ENCODE measurements at regions not wholly inside any gene's neighbourhood (a gene's known extent, or its start where the extent isn't known, plus 50 kb on each side); places are given as distances from the start of the nearest gene placed in this dataset.

- H3K36me3 ChIP-seq (ENCODE audit: low read length) = no peaks in the 10 kb centered on the region
- H3F3A ChIP-seq (ENCODE audit: insufficient read depth) = no peaks in the 10 kb centered on the region
- H3K9ac ChIP-seq (ENCODE audit: low read length) = no peak overlapping the region
- H3K27ac ChIP-seq (ENCODE audit: low read depth, low read length) = no peak overlapping the region
- H3K9me2 ChIP-seq (replicated peaks; ENCODE audit: insufficient read depth, low read length) = no peaks in the 10 kb centered on the region
- H2AFZ ChIP-seq (ENCODE audit: low read depth, low read length, severe bottlenecking) = no peak overlapping the region
- peaks cover 2% of the 10 kb centered on the region; the same call in 1 of the 2 replicates for H4K20me1 ChIP-seq (ENCODE audit: low read depth, low read length)
- H3K9me3 ChIP-seq (ENCODE audit: insufficient read depth, low read length) = no peaks in the 10 kb centered on the region
- no peaks in the 10 kb centered on the region for H3K27me3 ChIP-seq (ENCODE audit: low read length)
- no peaks in the 10 kb centered on the region for H3K79me2 ChIP-seq (ENCODE audit: insufficient read depth, low read length)
- no peak overlapping the region for H3K4me3 ChIP-seq (ENCODE audit: insufficient read depth, low read length, poor library complexity, severe bottlenecking)
- TF ChIP-seq EZH2phosphoT487 (conservative IDR thresholded peaks at IDR 0.05; ENCODE audit: low read length) (no peak), CTCF (IDR thresholded peaks at IDR 0.05; ENCODE audit: insufficient read depth, low read length, poor library complexity, severe bottlenecking) (no peak)
- H3K4me2 ChIP-seq (ENCODE audit: low read depth, low read length, poor library complexity, severe bottlenecking) = no peak overlapping the region
These were observed 309.0 kb upstream of the PMFBP1 start for GRCh38 chr16:72480911-72481310.

- no peaks in the 10 kb centered on the region for H4K20me1 ChIP-seq (ENCODE audit: low read depth, low read length)
- no peak overlapping the region for H3K9ac ChIP-seq (ENCODE audit: low read length)
- no peaks in the 10 kb centered on the region for H3K27me3 ChIP-seq (ENCODE audit: low read length)
- TF ChIP-seq EZH2phosphoT487 (conservative IDR thresholded peaks at IDR 0.05; ENCODE audit: low read length) = no peak
- no peak overlapping the region for H2AFZ ChIP-seq (ENCODE audit: low read depth, low read length, severe bottlenecking)
- no peak overlapping the region for H3K4me2 ChIP-seq (ENCODE audit: low read depth, low read length, poor library complexity, severe bottlenecking)
- H3K9me3 ChIP-seq (ENCODE audit: insufficient read depth, low read length) = no peaks in the 10 kb centered on the region
- H3K36me3 ChIP-seq (ENCODE audit: low read length) = no peaks in the 10 kb centered on the region
- no peaks in the 10 kb centered on the region for H3K79me2 ChIP-seq (ENCODE audit: insufficient read depth, low read length)
- H3K4me3 ChIP-seq (ENCODE audit: insufficient read depth, low read length, poor library complexity, severe bottlenecking) = no peak overlapping the region
- H3K9me2 ChIP-seq (replicated peaks; ENCODE audit: insufficient read depth, low read length) = no peaks in the 10 kb centered on the region
- no peaks in the 10 kb centered on the region for H3F3A ChIP-seq (ENCODE audit: insufficient read depth)
- no peak overlapping the region for H3K27ac ChIP-seq (ENCODE audit: low read depth, low read length)
These were observed 303.7 kb upstream of the PMFBP1 start for GRCh38 chr16:72475688-72476087.

- no peaks in the 10 kb centered on the region for H4K20me1 ChIP-seq (ENCODE audit: low read depth, low read length)
- H3K79me2 ChIP-seq (ENCODE audit: insufficient read depth, low read length) = no peaks in the 10 kb centered on the region
- H3K4me3 ChIP-seq (ENCODE audit: insufficient read depth, low read length, poor library complexity, severe bottlenecking) = no peak overlapping the region
- no peak overlapping the region for H3K9ac ChIP-seq (ENCODE audit: low read length)
- no peak overlapping the region for H3K27ac ChIP-seq (ENCODE audit: low read depth, low read length)
- no peaks in the 10 kb centered on the region for H3F3A ChIP-seq (ENCODE audit: insufficient read depth)
- TF ChIP-seq CTCF (IDR thresholded peaks at IDR 0.05; ENCODE audit: insufficient read depth, low read length, poor library complexity, severe bottlenecking) (no peak), EZH2phosphoT487 (conservative IDR thresholded peaks at IDR 0.05; ENCODE audit: low read length) (no peak)
- no peaks in the 10 kb centered on the region for H3K9me2 ChIP-seq (replicated peaks; ENCODE audit: insufficient read depth, low read length)
- H3K9me3 ChIP-seq (ENCODE audit: insufficient read depth, low read length) = no peaks in the 10 kb centered on the region
- H2AFZ ChIP-seq (ENCODE audit: low read depth, low read length, severe bottlenecking) = no peak overlapping the region
- H3K27me3 ChIP-seq (ENCODE audit: low read length) = no peaks in the 10 kb centered on the region
- no peak overlapping the region for H3K4me2 ChIP-seq (ENCODE audit: low read depth, low read length, poor library complexity, severe bottlenecking)
- no peaks in the 10 kb centered on the region for H3K36me3 ChIP-seq (ENCODE audit: low read length)
These were observed 302.7 kb upstream of the PMFBP1 start for GRCh38 chr16:72474501-72475123.

GRCh38 chr16:72473631-72474030, 301.7 kb upstream of the PMFBP1 start:
- Histone ChIP-seq H3K9ac (ENCODE audit: low read length) (no peak overlapping the region), H3K27me3 (ENCODE audit: low read length) (no peaks in the 10 kb centered on the region), H3K36me3 (ENCODE audit: low read length) (no peaks in the 10 kb centered on the region), H3K9me2 (replicated peaks; ENCODE audit: insufficient read depth, low read length) (no peaks in the 10 kb centered on the region), H4K20me1 (ENCODE audit: low read depth, low read length) (no peaks in the 10 kb centered on the region), H3K27ac (ENCODE audit: low read depth, low read length) (no peak overlapping the region), H3K4me3 (ENCODE audit: insufficient read depth, low read length, poor library complexity, severe bottlenecking) (no peak overlapping the region), H3F3A (ENCODE audit: insufficient read depth) (no peaks in the 10 kb centered on the region), H3K4me2 (ENCODE audit: low read depth, low read length, poor library complexity, severe bottlenecking) (no peak overlapping the region), H3K9me3 (ENCODE audit: insufficient read depth, low read length) (no peaks in the 10 kb centered on the region), H3K79me2 (ENCODE audit: insufficient read depth, low read length) (no peaks in the 10 kb centered on the region), H2AFZ (ENCODE audit: low read depth, low read length, severe bottlenecking) (no peak overlapping the region)
- TF ChIP-seq CTCF (IDR thresholded peaks at IDR 0.05; ENCODE audit: insufficient read depth, low read length, poor library complexity, severe bottlenecking) (no peak), EZH2phosphoT487 (conservative IDR thresholded peaks at IDR 0.05; ENCODE audit: low read length) (no peak)
